H1 (cell line): ENCODE measurements at regions not wholly inside any gene's neighbourhood (a gene's known extent, or its start where the extent isn't known, plus 50 kb on each side); places are given as distances from the start of the nearest gene placed in this dataset.
A peak's percentile ranks its signal among the peaks of the same experiment; 100 is the strongest.

Experiments
- CTCF ChIA-PET: fragments of 300-600 bp; sonication (Branson Sonifier 250); formaldehyde crosslinking; loops from one replicate; lab custom pipeline; 2021; ENCODE audit not compliant: partially characterized antibody; lab: Charles Lee
- POLR2A ChIA-PET: fragments of 300-600 bp; sonication (Branson Sonifier 250); formaldehyde crosslinking; loops from one replicate; lab custom pipeline; 2021; ENCODE audit warnings: inconsistent platforms; ENCODE audit not compliant: partially characterized antibody; lab: Charles Lee
- DNase-seq, 2 experiments: peaks; one replicate each; pipeline versions ENCODE4 v3.0.0 to v3.0.0-alpha.2; 2010 to 2022; ENCODE audit warnings: low spot score in 2 of 2, low read depth in 1 of 2, mixed read lengths in 1 of 2
- FAIRE-seq: peaks from 2 replicates; lab custom pipeline; 2011; peaks lifted over from hg19 to GRCh38; lab: Jason Lieb, UNC
- H2AFZ ChIP-seq: 2 replicates; pipeline ENCODE4 v1.8.1; 2012; ENCODE audit warnings: low read length, inconsistent platforms
- H2AK5ac ChIP-seq: 2 replicates; pipeline ENCODE4 v1.6.1; 2013; ENCODE audit warnings: low read depth, low read length
- H2BK120ac ChIP-seq: replicated peaks from 2 replicates; pipeline ENCODE3; 2013; ENCODE audit warnings: low read depth, low read length, inconsistent platforms
- H2BK12ac ChIP-seq: 2 replicates; pipeline ENCODE4 v1.6.1; 2013; ENCODE audit warnings: low read depth, low read length
- H2BK15ac ChIP-seq: 2 replicates; pipeline ENCODE4 v1.6.1; 2013; ENCODE audit warnings: low read length
- H2BK20ac ChIP-seq: 2 replicates; pipeline ENCODE4 v1.6.1; 2013; ENCODE audit warnings: low read length
- H2BK5ac ChIP-seq: 2 replicates; pipeline ENCODE4 v1.6.1; 2013; ENCODE audit warnings: low read depth, low read length
- H3K14ac ChIP-seq: 2 replicates; pipeline ENCODE4 v1.6.1; 2013; ENCODE audit warnings: inconsistent platforms; ENCODE audit not compliant: insufficient read length
- H3K18ac ChIP-seq: 2 replicates; pipeline ENCODE4 v1.6.1; 2013; ENCODE audit warnings: low read length; ENCODE audit errors: extremely low read depth
- H3K23ac ChIP-seq: 2 replicates; pipeline ENCODE4 v1.6.1; 2013; ENCODE audit warnings: inconsistent platforms; ENCODE audit not compliant: insufficient read length
- H3K23me2 ChIP-seq: 2 replicates; pipeline ENCODE4 v1.6.1; 2013; ENCODE audit warnings: low read depth, low read length
- H3K27ac ChIP-seq: 2 replicates; pipeline ENCODE4 v1.6.1; 2011; ENCODE audit warnings: low read depth, low read length, inconsistent platforms
- H3K27me3 ChIP-seq, 4 experiments: replicated peaks in 1 of 4; 1 replicate in 1 of 4; 2 replicates in 3 of 4; pipeline versions ENCODE4 v1.6.1 to v1.8.1; 2011 to 2013; ENCODE audit warnings: low read length in 3 of 4, mild to moderate bottlenecking in 3 of 4, inconsistent platforms in 2 of 4, mixed read lengths in 2 of 4, moderate library complexity in 1 of 4; ENCODE audit not compliant: control insufficient read depth in 3 of 4, insufficient read depth in 3 of 4; ENCODE audit errors: extremely low read depth in 1 of 4
- H3K36me3 ChIP-seq, 4 experiments: 2 replicates each; pipeline versions ENCODE4 v1.6.1 to v1.8.1; 2011 to 2013; ENCODE audit warnings: mild to moderate bottlenecking in 4 of 4, low read length in 3 of 4, moderate library complexity in 2 of 4, control low read depth in 1 of 4, inconsistent platforms in 1 of 4; ENCODE audit not compliant: insufficient read depth in 4 of 4, control insufficient read depth in 2 of 4
- H3K4ac ChIP-seq: replicated peaks from 2 replicates; pipeline ENCODE3; 2013; ENCODE audit warnings: low read length, low read depth, mixed read lengths, inconsistent platforms; ENCODE audit not compliant: insufficient read length
- H3K4me1 ChIP-seq, 4 experiments: replicated peaks in 1 of 4; 1 replicate in 1 of 4; 2 replicates in 3 of 4; pipeline versions ENCODE4 v1.6.1 to v1.8.1; 2011 to 2013; ENCODE audit warnings: low read length in 3 of 4, inconsistent platforms in 2 of 4, mixed read lengths in 1 of 4; ENCODE audit not compliant: insufficient read depth in 4 of 4, control insufficient read depth in 3 of 4
- H3K4me2 ChIP-seq, 2 experiments: 2 replicates each; pipeline versions ENCODE4 v1.6.1 to v1.8.1; 2011 to 2013; ENCODE audit warnings: low read depth in 2 of 2, low read length in 2 of 2, control low read depth in 1 of 2, inconsistent platforms in 1 of 2, mild to moderate bottlenecking in 1 of 2; ENCODE audit not compliant: insufficient read depth in 1 of 2
- H3K4me3 ChIP-seq, 4 experiments: fragments of 200-600, 300-600 bp in 1 of 4; sonication (generic), shearing (Covaris generic), sonication (Bioruptor Twin) in 1 of 4; 2 replicates each; pipeline versions ENCODE4 v1.5.1 to v1.8.1; 2011 to 2016; ENCODE audit warnings: low read length in 4 of 4, low read depth in 3 of 4, control low read depth in 2 of 4, inconsistent platforms in 2 of 4, mild to moderate bottlenecking in 2 of 4, mixed read lengths in 1 of 4, moderate library complexity in 1 of 4; ENCODE audit not compliant: insufficient read depth in 2 of 4; ENCODE audit errors: extremely low read depth in 1 of 4
- H3K56ac ChIP-seq: replicated peaks from 2 replicates; pipeline ENCODE3; 2013; ENCODE audit warnings: low read depth, mild to moderate bottlenecking, mixed read lengths, low read length, inconsistent platforms; ENCODE audit not compliant: insufficient read length
- H3K79me1 ChIP-seq: 2 replicates; pipeline ENCODE4 v1.6.1; 2013; ENCODE audit warnings: low read depth, low read length, control low read depth
- H3K79me2 ChIP-seq, 2 experiments: 2 replicates each; pipeline versions ENCODE4 v1.6.1 to v1.8.1; 2012 to 2013; ENCODE audit warnings: low read length in 2 of 2, mild to moderate bottlenecking in 2 of 2, inconsistent platforms in 1 of 2; ENCODE audit not compliant: insufficient read depth in 2 of 2, control insufficient read depth in 1 of 2
- H3K9ac ChIP-seq, 4 experiments: replicated peaks in 1 of 4; 1 replicate in 1 of 4; 2 replicates in 3 of 4; pipeline versions ENCODE4 v1.6.1 to v1.8.1; 2011 to 2013; ENCODE audit warnings: low read depth in 3 of 4, low read length in 3 of 4, control low read depth in 2 of 4, mild to moderate bottlenecking in 2 of 4, moderate library complexity in 2 of 4, inconsistent platforms in 1 of 4; ENCODE audit errors: extremely low read depth in 1 of 4
- H3K9me3 ChIP-seq, 2 experiments: 2 replicates each; pipeline versions ENCODE4 v1.6.1 to v1.8.1; 2012 to 2013; ENCODE audit warnings: mild to moderate bottlenecking in 2 of 2, moderate library complexity in 2 of 2, control low read depth in 1 of 2, inconsistent platforms in 1 of 2, low read depth in 1 of 2, low read length in 1 of 2, mixed read lengths in 1 of 2; ENCODE audit not compliant: insufficient read depth in 2 of 2
- H4K20me1 ChIP-seq, 2 experiments: replicated peaks in 1 of 2; 2 replicates each; pipeline versions ENCODE3 to v1.8.1; 2011 to 2013; ENCODE audit warnings: inconsistent platforms in 2 of 2, low read length in 2 of 2, mild to moderate bottlenecking in 1 of 2; ENCODE audit not compliant: insufficient read depth in 2 of 2, control insufficient read depth in 1 of 2
- H4K5ac ChIP-seq: 2 replicates; pipeline ENCODE4 v1.6.1; 2013; ENCODE audit warnings: low read length, low read depth, mixed read lengths, inconsistent platforms; ENCODE audit not compliant: insufficient read length
- H4K8ac ChIP-seq: 2 replicates; pipeline ENCODE4 v1.8.0; 2013; ENCODE audit warnings: mild to moderate bottlenecking, moderate library complexity, low read length, inconsistent platforms; ENCODE audit not compliant: insufficient read depth; ENCODE audit errors: extremely low read depth
- H4K91ac ChIP-seq: replicated peaks from 2 replicates; pipeline ENCODE3; 2013; ENCODE audit warnings: low read length, mixed read lengths, inconsistent platforms; ENCODE audit not compliant: insufficient read length
- POLR2AphosphoS5 ChIP-seq: IDR thresholded peaks from 2 replicates; pipeline ENCODE4 v1.6.1; 2011; ENCODE audit warnings: low read depth, low read length
- TEAD4 ChIP-seq: IDR thresholded peaks from 2 replicates; pipeline ENCODE4 v1.6.1; 2012; ENCODE audit warnings: low read depth, low read length, inconsistent platforms, mixed read lengths
- WGBS, 2 experiments: shearing (Covaris generic) in 1 of 2; methylation state at CpG; one replicate each; pipeline versions ENCODE4 v1.1.6 to v1.1.7; 2013 to 2015; ENCODE audit warnings: low lambda C conversion rate in 2 of 2, mixed read lengths in 2 of 2, inconsistent platforms in 1 of 2, low coverage in 1 of 2, missing lambda C conversion rate in 1 of 2; ENCODE audit not compliant: insufficient replicate concordance in 2 of 2, insufficient coverage in 1 of 2, insufficient read length in 1 of 2; ENCODE audit errors: extremely low coverage in 1 of 2, missing lambda C conversion rate in 1 of 2; 5-methylcytosine and 5-hydroxymethylcytosine counted together
- TF ChIP-seq, protein P1 (sequence below): IDR thresholded peaks from 2 replicates; pipeline ENCODE4 v1.6.1; 2012; ENCODE audit warnings: inconsistent platforms

DNA sequence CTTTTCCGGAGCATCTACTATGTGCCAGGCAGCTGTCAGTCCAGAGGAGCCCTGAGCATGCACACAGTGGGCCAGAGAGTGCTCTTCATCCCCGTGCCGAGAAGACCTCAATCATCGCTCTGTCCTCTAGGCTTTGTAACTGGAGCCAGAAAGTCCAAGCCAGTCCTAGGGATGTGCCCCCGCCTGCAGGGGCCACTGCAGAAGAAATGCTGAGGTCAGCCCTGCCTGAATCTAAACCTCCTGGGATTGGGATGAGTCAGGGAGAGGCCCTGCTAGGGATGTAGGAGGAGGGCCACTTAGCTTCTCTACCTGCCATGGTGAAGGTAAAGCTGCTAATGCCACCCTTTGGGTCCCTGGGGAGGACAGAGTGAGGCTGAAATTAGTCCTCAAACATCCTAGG lies 146.8 kb downstream of the CDC5L start:
- H3K4me2 ChIP-seq, result no peak overlapping the region
- H3K4ac ChIP-seq, result no peak overlapping the region
- H2AK5ac ChIP-seq, result no peak overlapping the region
- H3K9me3 ChIP-seq, result no peaks in the 10 kb centered on the region
- ChIA-PET CTCF (no interaction called here), POLR2A (no interaction called here)
- WGBS, 2 experiments, result 85% methylated on average over 5 of the region's 5 CpGs; no CpG with 5 or more reads in 1 of the 2 experiments
- H3K4me1 ChIP-seq, result no peaks in the 10 kb centered on the region; a peak in 2 of 7 replicates
- no peaks in the 10 kb centered on the region for H3K79me2 ChIP-seq
- H2BK20ac ChIP-seq, result no peak overlapping the region; the same call in 1 of the 2 replicates
- H4K91ac ChIP-seq, result no peak overlapping the region
- peak overlapping the region; percentile 51; the same call in 1 of the 2 replicates for H4K8ac ChIP-seq
- H3K27ac ChIP-seq, result no peak overlapping the region
- H2AFZ ChIP-seq, result no peak overlapping the region
- no peak overlapping the region for H3K18ac ChIP-seq
- no peaks in the 10 kb centered on the region; a peak in 1 of 8 replicates for H3K36me3 ChIP-seq
- H2BK5ac ChIP-seq, result no peak overlapping the region
- H2BK120ac ChIP-seq, result no peak overlapping the region
- H4K5ac ChIP-seq, result no peak overlapping the region
- no peaks in the 10 kb centered on the region for H3K23me2 ChIP-seq
- no peak overlapping the region for H3K14ac ChIP-seq
- H4K20me1 ChIP-seq, result no peaks in the 10 kb centered on the region
- no peak overlapping the region for H3K56ac ChIP-seq
- DNase-seq (peak in 1 of 2 experiments; percentile 33), FAIRE-seq (no peak)
- H3K9ac ChIP-seq, result no peak overlapping the region
- H2BK15ac ChIP-seq, result no peak overlapping the region
- H3K23ac ChIP-seq, result no peak overlapping the region
- H2BK12ac ChIP-seq, result no peak overlapping the region
- no peaks in the 10 kb centered on the region for H3K79me1 ChIP-seq
- H3K27me3 ChIP-seq, result no peaks in the 10 kb centered on the region
- no peak overlapping the region for H3K4me3 ChIP-seq
- TF ChIP-seq POLR2AphosphoS5, result no peak
- TF ChIP-seq TEAD4, result no peak
- TF ChIP-seq, protein P1, sequence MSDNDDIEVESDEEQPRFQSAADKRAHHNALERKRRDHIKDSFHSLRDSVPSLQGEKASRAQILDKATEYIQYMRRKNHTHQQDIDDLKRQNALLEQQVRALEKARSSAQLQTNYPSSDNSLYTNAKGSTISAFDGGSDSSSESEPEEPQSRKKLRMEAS, result no peak
